ENCODE measurements at regions not wholly inside any gene's neighbourhood (a gene's known extent, or its start where the extent isn't known, plus 50 kb on each side); places are given as distances from the start of the nearest gene placed in this dataset.
"Not testable (repeated sequence)": the region's sequence is repeated elsewhere in the genome, so short reads cannot be mapped to it uniquely, and the experiment has no call there.

DNA sequence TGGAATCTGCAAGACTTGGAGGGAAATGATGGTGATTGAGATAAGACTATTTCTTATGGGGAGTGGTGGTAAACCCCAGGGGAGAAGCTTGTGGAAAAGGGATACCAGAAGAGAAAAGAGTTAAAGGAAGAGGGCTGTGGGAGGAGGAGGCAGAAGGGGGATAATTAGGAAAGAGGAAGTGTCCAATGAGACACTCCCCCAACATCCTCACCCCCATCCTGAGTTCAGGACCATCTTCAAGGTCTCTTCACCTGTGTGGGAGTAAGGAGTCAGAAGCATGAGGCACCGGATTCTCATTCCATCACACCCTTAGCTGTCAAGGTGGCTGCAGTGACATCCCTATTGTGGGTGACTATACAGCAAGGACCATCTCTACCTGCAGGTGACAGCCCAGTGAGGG, 106.6 kb upstream of the POC5 start:
- Mint-ChIP-seq H3K9me3 (ENCODE audit: unreplicated experiment) (no peaks in the 10 kb centered on the region), H3K27ac (ENCODE audit: unreplicated experiment) (no peak overlapping the region), H3K36me3 (ENCODE audit: low read depth, unreplicated experiment) (no peaks in the 10 kb centered on the region), H3K27me3 (ENCODE audit: unreplicated experiment) (no peaks in the 10 kb centered on the region), H3K4me1 (ENCODE audit: unreplicated experiment) (no peaks in the 10 kb centered on the region), H3K4me3 (ENCODE audit: unreplicated experiment) (no peak overlapping the region)
- TF ChIP-seq, protein P1, sequence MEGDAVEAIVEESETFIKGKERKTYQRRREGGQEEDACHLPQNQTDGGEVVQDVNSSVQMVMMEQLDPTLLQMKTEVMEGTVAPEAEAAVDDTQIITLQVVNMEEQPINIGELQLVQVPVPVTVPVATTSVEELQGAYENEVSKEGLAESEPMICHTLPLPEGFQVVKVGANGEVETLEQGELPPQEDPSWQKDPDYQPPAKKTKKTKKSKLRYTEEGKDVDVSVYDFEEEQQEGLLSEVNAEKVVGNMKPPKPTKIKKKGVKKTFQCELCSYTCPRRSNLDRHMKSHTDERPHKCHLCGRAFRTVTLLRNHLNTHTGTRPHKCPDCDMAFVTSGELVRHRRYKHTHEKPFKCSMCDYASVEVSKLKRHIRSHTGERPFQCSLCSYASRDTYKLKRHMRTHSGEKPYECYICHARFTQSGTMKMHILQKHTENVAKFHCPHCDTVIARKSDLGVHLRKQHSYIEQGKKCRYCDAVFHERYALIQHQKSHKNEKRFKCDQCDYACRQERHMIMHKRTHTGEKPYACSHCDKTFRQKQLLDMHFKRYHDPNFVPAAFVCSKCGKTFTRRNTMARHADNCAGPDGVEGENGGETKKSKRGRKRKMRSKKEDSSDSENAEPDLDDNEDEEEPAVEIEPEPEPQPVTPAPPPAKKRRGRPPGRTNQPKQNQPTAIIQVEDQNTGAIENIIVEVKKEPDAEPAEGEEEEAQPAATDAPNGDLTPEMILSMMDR (IDR thresholded peaks at IDR 0.05; ENCODE audit: unreplicated experiment), result no peak
- no peak for DNase-seq (ENCODE audit: low spot score)

GRCh38 chr5:75818661-75819060, 101.4 kb upstream of the POC5 start:
- Mint-ChIP-seq H3K4me3 (ENCODE audit: unreplicated experiment) (no peak overlapping the region), H3K27ac (ENCODE audit: unreplicated experiment) (no peak overlapping the region), H3K27me3 (ENCODE audit: unreplicated experiment) (no peaks in the 10 kb centered on the region), H3K9me3 (ENCODE audit: unreplicated experiment) (no peaks in the 10 kb centered on the region), H3K36me3 (ENCODE audit: low read depth, unreplicated experiment) (no peaks in the 10 kb centered on the region), H3K4me1 (ENCODE audit: unreplicated experiment) (no peaks in the 10 kb centered on the region)
- DNase-seq (ENCODE audit: low spot score), result no peak
- TF ChIP-seq, protein P1 (IDR thresholded peaks at IDR 0.05; ENCODE audit: unreplicated experiment), result no peak

- not testable (repeated sequence) for H3K27me3 Mint-ChIP-seq (ENCODE audit: unreplicated experiment); H3K4me3 Mint-ChIP-seq (ENCODE audit: unreplicated experiment); DNase-seq (ENCODE audit: low spot score); H3K27ac Mint-ChIP-seq (ENCODE audit: unreplicated experiment); H3K4me1 Mint-ChIP-seq (ENCODE audit: unreplicated experiment)
- H3K9me3 Mint-ChIP-seq (ENCODE audit: unreplicated experiment), result peaks cover 15% of the 10 kb centered on the region
- H3K36me3 Mint-ChIP-seq (ENCODE audit: low read depth, unreplicated experiment), result peaks cover 14% of the 10 kb centered on the region
Measured at GRCh38 chr5:75799695-75800094, 82.5 kb upstream of the POC5 start.

- not testable (repeated sequence) for H3K4me1 Mint-ChIP-seq (ENCODE audit: unreplicated experiment); H3K27me3 Mint-ChIP-seq (ENCODE audit: unreplicated experiment); DNase-seq (ENCODE audit: low spot score); H3K36me3 Mint-ChIP-seq (ENCODE audit: low read depth, unreplicated experiment); H3K9me3 Mint-ChIP-seq (ENCODE audit: unreplicated experiment); H3K4me3 Mint-ChIP-seq (ENCODE audit: unreplicated experiment); H3K27ac Mint-ChIP-seq (ENCODE audit: unreplicated experiment)
Measured at GRCh38 chr5:75769338-75769737, 52.1 kb upstream of the POC5 start.
